ENCODE measurements at regions not wholly inside any gene's neighbourhood (a gene's known extent, or its start where the extent isn't known, plus 50 kb on each side); places are given as distances from the start of the nearest gene placed in this dataset.

DNA sequence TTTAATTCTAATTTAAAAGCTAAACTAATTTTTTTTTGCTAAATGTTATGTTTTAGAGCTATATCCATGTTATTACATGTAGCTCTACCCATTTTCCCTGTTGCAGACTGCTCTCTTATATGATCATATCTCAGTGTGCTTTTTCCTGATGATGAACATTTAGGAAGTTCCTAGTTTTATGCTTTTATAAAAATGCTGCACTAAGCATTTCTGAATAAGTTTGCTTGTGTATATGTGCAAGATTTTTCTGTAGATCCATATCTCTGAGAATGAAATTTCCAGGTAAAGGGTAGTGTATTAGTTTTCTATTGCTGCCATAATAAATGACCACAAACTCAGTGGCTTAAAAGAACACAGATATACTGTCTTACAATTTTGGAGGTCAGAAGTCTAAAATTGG is 374.4 kb upstream of the E2F7 start:
- Histone ChIP-seq H3K4me3 (no peak overlapping the region), H3K9ac (ENCODE audit: control insufficient read depth, insufficient read depth, low read length) (no peak overlapping the region), H3K36me3 (ENCODE audit: control insufficient read depth in 2 of 2, insufficient read depth in 2 of 2, low read length in 1 of 2) (no peaks in the 10 kb centered on the region), H3K79me2 (ENCODE audit: control insufficient read depth, insufficient read depth, low read length) (no peaks in the 10 kb centered on the region), H3K27ac (ENCODE audit: control insufficient read depth, insufficient read depth) (no peak overlapping the region), H3K4me1 (ENCODE audit: control insufficient read depth, insufficient read depth, low read length) (no peaks in the 10 kb centered on the region), H3K27me3 (replicated peaks in 1 of 2; ENCODE audit: control insufficient read depth in 2 of 2, insufficient read depth in 2 of 2, low read length in 1 of 2) (no peaks in the 10 kb centered on the region), H2AFZ (ENCODE audit: control insufficient read depth, low read depth, low read length) (no peak overlapping the region), H3K9me3 (replicated peaks; ENCODE audit: control insufficient read depth, insufficient read depth, low read length) (no peaks in the 10 kb centered on the region), H3K4me2 (ENCODE audit: control insufficient read depth, insufficient read depth) (no peak overlapping the region), H4K20me1 (ENCODE audit: control insufficient read depth, insufficient read depth) (no peaks in the 10 kb centered on the region)
- in situ Hi-C loops (cut with MboI) (no loop called here), intact Hi-C loops (cut with micrococcal nuclease; ENCODE audit: unreplicated experiment) (no loop called here)
- ChIA-PET SMC1A (ENCODE audit: uncharacterized antibody, unreplicated experiment) (no interaction called here), CTCF (no interaction called here), RAD21 (ENCODE audit: unreplicated experiment) (no interaction called here), POLR2A (no interaction called here)
- FAIRE-seq (no peak), ATAC-seq (no peak), DNase-seq (ENCODE audit: low read depth, low spot score) (no peak)
- TF ChIP-seq PML (IDR thresholded peaks at IDR 0.05; ENCODE audit: low read length) (no peak), KAT2A (conservative IDR thresholded peaks at IDR 0.05; ENCODE audit: control insufficient read depth, low read depth, low read length) (no peak)
- BruUV-seq (replicated peaks) = no TSS peak

DNA sequence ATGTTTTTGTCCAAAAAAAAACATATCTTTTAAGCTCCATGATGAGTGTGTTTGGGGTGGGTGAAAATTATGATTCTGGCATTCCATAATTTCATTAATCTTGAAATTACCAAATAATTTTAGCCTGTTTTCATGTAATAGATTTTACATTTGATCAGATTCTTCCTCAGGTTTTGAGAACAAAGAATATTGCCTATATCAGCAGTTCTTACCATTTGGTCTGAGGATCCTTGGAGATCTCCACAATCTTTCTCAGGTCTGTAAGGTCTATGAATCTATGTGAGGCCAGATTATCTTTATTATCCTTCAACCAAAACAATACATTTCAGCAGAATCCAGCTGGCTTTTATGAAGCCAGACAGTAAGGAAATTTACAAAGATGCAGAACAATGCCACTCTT is 373.3 kb upstream of the E2F7 start:
- in situ Hi-C loops (cut with MboI) (no loop called here), intact Hi-C loops (cut with micrococcal nuclease; ENCODE audit: unreplicated experiment) (no loop called here)
- ATAC-seq (no peak), FAIRE-seq (no peak), DNase-seq (ENCODE audit: low read depth, low spot score) (no peak)
- Histone ChIP-seq H3K9ac (ENCODE audit: control insufficient read depth, insufficient read depth, low read length) (no peak overlapping the region), H3K9me3 (replicated peaks; ENCODE audit: control insufficient read depth, insufficient read depth, low read length) (no peaks in the 10 kb centered on the region), H2AFZ (ENCODE audit: control insufficient read depth, low read depth, low read length) (no peak overlapping the region), H3K36me3 (ENCODE audit: control insufficient read depth in 2 of 2, insufficient read depth in 2 of 2, low read length in 1 of 2) (no peaks in the 10 kb centered on the region), H3K4me1 (ENCODE audit: control insufficient read depth, insufficient read depth, low read length) (no peaks in the 10 kb centered on the region), H3K4me2 (ENCODE audit: control insufficient read depth, insufficient read depth) (no peak overlapping the region), H4K20me1 (ENCODE audit: control insufficient read depth, insufficient read depth) (no peaks in the 10 kb centered on the region), H3K27ac (ENCODE audit: control insufficient read depth, insufficient read depth) (no peak overlapping the region), H3K27me3 (replicated peaks in 1 of 2; ENCODE audit: control insufficient read depth in 2 of 2, insufficient read depth in 2 of 2, low read length in 1 of 2) (no peaks in the 10 kb centered on the region), H3K79me2 (ENCODE audit: control insufficient read depth, insufficient read depth, low read length) (no peaks in the 10 kb centered on the region), H3K4me3 (no peak overlapping the region)
- CTCF ChIA-PET = no interaction called here
- SMC1A ChIA-PET (ENCODE audit: uncharacterized antibody, unreplicated experiment) = no interaction called here
- POLR2A ChIA-PET = no interaction called here
- TF ChIP-seq, protein P1, sequence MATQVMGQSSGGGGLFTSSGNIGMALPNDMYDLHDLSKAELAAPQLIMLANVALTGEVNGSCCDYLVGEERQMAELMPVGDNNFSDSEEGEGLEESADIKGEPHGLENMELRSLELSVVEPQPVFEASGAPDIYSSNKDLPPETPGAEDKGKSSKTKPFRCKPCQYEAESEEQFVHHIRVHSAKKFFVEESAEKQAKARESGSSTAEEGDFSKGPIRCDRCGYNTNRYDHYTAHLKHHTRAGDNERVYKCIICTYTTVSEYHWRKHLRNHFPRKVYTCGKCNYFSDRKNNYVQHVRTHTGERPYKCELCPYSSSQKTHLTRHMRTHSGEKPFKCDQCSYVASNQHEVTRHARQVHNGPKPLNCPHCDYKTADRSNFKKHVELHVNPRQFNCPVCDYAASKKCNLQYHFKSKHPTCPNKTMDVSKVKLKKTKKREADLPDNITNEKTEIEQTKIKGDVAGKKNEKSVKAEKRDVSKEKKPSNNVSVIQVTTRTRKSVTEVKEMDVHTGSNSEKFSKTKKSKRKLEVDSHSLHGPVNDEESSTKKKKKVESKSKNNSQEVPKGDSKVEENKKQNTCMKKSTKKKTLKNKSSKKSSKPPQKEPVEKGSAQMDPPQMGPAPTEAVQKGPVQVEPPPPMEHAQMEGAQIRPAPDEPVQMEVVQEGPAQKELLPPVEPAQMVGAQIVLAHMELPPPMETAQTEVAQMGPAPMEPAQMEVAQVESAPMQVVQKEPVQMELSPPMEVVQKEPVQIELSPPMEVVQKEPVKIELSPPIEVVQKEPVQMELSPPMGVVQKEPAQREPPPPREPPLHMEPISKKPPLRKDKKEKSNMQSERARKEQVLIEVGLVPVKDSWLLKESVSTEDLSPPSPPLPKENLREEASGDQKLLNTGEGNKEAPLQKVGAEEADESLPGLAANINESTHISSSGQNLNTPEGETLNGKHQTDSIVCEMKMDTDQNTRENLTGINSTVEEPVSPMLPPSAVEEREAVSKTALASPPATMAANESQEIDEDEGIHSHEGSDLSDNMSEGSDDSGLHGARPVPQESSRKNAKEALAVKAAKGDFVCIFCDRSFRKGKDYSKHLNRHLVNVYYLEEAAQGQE (IDR thresholded peaks at IDR 0.05; ENCODE audit: low read depth, low read length) = no peak
- TF ChIP-seq KLF5 (IDR thresholded peaks at IDR 0.05; ENCODE audit: partially characterized antibody) (no peak), RB1 (IDR thresholded peaks at IDR 0.05; ENCODE audit: borderline replicate concordance) (no peak)
- RAD21 ChIA-PET (ENCODE audit: unreplicated experiment) = no interaction called here
- BruUV-seq (replicated peaks) = no TSS peak

Data from GM12878 (cell line).